Daoy (cell line): ENCODE measurements at regions not wholly inside any gene's neighbourhood (a gene's known extent, or its start where the extent isn't known, plus 50 kb on each side); places are given as distances from the start of the nearest gene placed in this dataset.
"Not testable (repeated sequence)": the region's sequence is repeated elsewhere in the genome, so short reads cannot be mapped to it uniquely, and the experiment has no call there.

ENCODE experiments used
- DNase-seq: peaks from one replicate; pipeline ENCODE4 v3.0.0-alpha.2; 2015; ENCODE audit warnings: low read depth

DNA sequence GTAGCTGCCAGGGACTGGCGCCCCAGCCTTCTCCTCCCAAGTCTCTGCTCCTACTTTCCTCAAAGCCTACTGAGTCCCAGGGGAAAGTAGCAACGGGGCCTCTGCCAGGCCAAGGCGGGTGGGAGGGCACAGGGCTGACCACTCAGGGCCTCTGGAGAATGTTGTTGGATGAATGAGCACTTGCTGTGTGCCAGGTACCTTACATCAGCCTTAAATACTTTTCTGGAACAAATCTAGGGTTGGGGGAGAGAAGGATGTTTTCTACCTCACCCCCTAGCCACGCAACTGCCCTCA is 119.3 kb upstream of the ZBTB40 start:
- no peak for DNase-seq

DNA sequence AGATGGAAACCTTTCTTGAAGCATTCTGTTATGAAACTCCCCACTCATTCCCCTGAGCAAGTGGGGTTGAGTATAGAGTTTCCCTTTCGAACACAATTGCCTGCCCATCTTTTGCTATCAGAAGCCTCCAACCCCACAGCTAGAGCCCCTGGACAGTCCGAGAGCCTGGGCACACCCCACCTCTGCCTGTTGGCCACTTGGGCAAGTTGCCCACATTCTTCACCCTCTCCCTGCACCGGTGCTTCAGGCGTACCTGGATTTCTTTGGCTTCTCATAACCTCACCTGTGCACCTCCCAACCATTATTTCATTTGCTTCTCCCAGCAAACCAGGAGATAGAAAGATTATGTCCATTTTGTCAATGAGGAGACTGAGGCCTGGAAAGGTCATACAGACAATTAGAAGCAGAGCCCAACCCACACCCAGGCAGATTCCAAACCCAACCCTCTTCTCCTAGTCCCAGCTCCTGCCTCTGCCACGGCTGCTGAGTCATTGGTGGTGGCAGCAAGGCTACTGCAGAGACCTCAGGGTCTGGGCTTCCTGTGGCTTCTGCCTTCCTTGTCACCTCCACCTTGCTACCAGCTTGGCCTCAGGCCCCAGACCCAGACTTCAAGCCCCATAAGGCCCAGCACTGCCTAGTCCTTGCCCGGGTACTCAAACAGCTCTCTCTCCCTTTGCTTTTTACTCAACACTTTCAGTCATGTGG is 118.7 kb upstream of the ZBTB40 start:
- no peak for DNase-seq

DNA sequence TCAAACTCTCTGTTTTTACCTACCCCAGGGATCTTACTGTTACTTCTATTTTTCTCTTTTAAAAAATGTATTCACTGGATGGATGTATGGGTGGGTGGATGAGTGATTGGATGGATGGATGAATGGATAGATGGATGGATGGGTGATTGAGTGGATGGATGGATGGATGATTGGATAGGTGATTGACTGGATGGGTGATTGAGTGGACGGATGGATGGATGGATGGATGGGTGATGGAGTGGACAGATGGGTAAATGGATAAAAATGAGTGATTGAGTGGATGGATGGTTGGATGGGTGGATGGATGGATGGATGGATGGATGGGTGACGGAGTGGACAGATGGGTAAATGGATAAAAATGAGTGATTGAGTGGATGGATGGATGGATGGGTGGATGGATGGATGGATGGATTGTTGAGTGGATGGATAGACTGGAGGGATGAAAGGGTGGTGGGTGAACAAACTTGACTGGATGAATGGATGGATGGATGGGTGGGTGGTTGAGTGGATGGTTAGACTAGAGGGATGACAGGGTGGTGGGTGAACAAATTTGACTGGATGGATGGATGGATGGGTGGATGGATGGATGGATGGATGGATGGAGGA is 118.0 kb upstream of the ZBTB40 start:
- no peak for DNase-seq

GRCh38 chr1:22334860-22335550 is 116.6 kb upstream of the ZBTB40 start:
- no peak for DNase-seq

DNA sequence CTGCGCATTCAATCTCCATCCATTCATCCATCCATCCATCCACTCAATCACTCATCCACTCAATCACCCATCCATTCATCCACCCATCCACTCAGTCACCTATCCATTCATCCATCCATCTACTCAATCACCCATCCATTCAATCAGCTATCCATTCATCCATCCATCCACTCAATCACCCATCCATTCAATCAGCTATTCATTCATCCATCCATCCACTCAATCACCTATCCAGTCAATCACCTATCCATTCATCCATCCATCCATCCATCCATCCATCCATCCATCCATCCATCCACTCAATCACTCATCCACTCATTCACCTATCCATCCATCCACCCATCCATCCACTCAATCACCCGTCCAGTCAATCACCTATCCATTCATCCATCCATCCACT is 115.4 kb upstream of the ZBTB40 start:
- DNase-seq = not testable (repeated sequence)

- DNase-seq = not testable (repeated sequence)
Measured at GRCh38 chr1:22336696-22337545, 114.7 kb upstream of the ZBTB40 start.

DNA sequence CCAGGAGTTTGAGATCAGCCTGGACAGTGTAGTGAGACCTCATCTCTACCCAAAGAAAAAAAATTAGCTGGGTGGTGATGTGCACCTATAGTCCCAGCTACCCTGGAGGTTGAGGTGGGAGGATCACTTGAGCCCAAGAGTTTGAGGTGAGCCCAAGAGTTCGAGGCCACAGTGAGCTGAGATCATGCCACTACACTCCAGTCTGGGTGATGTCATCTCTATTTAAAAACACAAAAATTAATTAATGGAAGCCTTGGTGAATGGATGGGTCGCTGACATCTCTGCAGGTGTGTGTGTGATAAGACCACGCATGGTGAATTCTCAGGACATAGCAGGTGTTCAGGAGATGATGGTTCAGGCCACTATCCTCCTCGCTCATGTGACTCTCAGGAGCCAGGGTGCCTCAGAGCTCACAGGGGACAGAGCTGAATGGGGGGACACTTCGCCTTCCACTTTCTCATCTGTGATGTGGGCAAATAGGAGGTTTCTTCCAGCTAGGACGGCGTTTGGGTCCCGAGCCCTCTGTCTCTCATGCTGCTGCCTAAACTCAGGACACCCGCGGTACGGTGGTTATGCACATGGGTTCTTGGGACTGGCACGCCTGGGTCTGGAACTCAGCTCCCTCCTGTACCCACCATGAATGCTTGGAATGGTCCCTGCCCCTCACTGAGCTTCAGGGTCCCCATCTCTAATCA is 113.4 kb upstream of the ZBTB40 start:
- no peak for DNase-seq

DNA sequence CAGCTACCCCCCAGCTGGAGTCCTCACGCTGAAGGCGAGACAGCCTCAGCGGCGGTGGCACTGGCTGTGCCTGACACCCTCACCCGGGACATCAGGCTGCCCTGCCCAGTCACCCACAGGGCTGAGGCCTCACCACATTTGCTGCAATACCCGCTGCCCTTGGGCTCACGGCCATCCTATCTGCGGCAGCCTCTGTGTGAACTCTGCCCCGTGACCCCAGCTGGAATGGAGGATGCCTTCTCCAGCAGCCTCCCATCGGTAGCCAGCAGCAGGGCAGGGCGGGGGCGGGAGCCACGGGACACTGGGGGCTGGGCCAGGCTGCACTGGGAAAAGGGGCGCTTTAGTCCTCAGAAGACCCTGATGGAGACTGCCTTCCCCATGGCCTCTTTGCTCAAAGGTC is 112.4 kb upstream of the ZBTB40 start:
- no peak for DNase-seq

DNA sequence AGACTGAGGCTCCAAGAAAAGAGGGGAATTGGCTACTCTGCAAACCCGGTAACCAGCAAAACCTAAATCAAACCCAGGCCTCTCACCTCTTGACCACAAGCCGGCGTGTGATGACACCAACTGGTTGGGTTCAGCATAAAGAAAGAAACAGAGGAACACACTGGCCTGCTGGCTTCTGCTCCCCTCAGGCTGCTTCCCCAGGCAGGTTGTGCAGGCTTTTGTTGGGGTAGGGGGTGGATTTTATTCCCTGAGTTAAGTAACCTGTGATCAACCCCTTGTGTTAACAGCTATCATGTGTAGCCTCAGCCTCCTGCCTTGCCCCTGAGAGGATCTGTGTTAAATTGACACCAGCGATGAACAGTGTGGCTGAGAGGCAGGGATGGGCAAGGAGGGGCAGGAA is 111.6 kb upstream of the ZBTB40 start:
- no peak for DNase-seq

GRCh38 chr1:22340873-22341272 is 110.8 kb upstream of the ZBTB40 start:
- no peak for DNase-seq

GRCh38 chr1:22341791-22342605 is 109.7 kb upstream of the ZBTB40 start:
- peak; percentile 57 for DNase-seq

DNA sequence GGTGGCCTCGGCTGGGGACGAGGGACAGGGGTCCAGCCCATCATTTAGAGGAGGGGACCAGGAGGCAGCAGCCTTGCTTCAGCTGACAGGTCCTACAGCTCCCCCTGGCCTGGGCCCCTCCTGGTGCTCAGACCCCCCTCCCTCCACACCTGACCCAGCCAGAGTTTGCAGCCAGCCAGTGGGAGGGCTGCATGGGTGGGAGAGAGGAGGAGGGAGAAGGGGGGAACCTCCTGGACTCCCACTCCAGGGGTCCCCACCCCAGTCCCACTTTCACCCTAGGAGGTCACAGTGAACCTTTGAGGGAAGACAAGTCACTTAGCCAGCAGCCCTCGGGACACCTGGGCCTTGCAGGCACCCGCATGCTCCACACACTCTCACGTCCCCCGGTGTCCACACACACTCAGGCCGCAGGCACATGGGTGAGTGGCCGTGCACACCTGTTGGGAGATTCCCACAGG is 108.9 kb upstream of the ZBTB40 start:
- DNase-seq = no peak

DNA sequence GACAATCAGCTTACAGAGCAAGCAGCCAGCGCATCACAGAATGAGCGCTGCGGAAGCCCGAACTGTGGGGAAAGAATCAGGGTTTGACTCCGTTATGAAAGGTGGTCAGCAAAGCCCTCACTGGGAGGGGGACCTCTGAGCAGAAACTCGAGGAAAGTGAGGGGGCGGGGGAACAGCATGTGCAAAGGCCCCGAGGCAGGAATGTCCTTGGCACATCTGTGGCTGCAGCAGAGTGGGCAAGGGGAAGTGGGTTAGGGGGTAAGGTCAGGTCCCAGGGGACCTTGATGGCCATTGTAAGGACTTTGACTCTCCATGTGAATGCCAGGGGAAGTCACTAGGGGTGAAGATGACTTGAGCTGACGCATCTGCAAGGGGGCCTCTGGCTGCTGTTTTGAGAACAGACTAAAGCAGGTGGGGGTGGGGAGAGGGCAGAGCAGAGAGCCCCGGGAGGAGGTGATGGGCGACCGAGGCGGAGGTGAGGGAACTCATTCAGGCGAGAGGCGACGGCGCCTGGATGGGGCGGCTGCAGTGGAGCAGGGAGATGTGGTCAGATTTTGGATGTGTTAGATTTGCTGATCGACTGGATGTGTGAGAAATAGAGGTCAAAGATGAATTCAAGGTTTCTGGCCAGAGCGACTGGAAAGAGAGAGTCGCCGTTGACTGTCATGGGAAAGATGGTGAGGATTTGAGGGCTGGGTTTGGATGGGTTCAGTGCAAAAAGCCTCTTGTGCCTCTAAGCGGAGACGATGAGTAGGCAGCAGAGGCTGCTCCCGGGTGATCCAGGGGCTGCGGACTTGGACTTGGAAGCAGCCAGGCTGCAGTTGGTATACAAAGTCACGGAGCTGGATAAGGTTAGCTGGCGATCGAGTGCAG is 108.0 kb upstream of the ZBTB40 start:
- DNase-seq = no peak

DNA sequence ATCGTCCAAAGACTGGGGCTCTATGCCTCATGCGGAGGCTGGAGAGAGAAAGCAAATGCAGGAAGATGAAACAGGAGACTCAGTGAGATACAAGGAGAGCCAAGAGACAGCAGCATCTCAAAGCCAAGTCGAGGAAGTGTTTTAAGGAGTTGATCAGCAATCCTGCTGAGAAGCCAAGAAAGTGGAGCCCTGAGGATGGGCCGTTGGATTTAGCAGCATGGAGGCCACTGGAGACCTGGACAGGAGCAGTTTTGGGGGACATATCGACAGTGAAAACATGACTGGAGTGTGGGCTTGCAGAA is 107.4 kb upstream of the ZBTB40 start:
- no peak for DNase-seq

DNA sequence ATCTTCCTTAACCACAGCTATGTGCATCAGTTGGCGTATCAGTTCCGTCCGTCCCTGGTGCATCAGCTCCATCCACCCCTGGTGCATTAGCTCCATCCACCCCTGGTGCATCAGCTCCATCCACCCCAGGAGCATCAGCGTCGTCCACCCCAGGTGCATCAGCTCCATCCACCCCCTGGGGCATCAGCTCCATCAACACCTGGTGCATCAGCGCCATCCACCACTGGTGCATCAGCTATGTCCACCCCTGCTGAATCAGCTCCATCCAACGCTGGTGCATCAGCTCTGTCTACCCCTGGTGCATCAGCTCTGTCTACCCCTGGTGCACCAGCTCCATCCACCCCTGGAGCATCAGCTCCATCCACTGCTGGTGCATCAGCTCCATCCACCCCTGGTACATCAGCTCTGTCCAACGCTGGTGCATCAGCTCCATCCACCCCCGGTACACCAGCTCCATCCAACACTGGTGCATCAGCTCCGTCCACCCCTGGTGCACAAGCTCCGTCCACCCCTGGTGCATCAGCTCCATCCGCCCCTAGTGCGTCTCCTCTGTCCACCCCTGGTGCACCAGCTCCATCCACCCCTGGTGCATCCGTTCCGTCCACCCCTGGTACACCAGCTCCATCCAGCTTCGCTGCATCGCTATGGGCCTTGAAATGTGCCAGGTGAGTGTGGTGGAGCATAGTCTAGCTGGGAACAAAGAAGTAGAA is 106.6 kb upstream of the ZBTB40 start:
- no peak for DNase-seq

- DNase-seq = no peak
Measured at GRCh38 chr1:22347854-22348760, 103.5 kb upstream of the ZBTB40 start.

GRCh38 chr1:22349362-22350043 is 102.1 kb upstream of the ZBTB40 start:
- DNase-seq = no peak
